ENCODE measurements at regions not wholly inside any gene's neighbourhood (a gene's known extent, or its start where the extent isn't known, plus 50 kb on each side); places are given as distances from the start of the nearest gene placed in this dataset.
"Not testable (repeated sequence)": the region's sequence is repeated elsewhere in the genome, so short reads cannot be mapped to it uniquely, and the experiment has no call there.

- no peaks in the 10 kb centered on the region for H3K36me3 ChIP-seq (replicated peaks in 1 of 2; ENCODE audit: control extremely low read depth in 1 of 2, control insufficient read depth in 1 of 2, extremely low read depth in 1 of 2, insufficient read depth in 2 of 2, low read length in 1 of 2)
- intact Hi-C loops (cut with micrococcal nuclease), result no loop called here
- Mint-ChIP-seq H3K4me3 (no peak overlapping the region), H3K27ac (no peak overlapping the region), H3K27me3 (no peaks in the 10 kb centered on the region), H3K4me1 (no peaks in the 10 kb centered on the region), H3K9me3 (ENCODE audit: insufficient read depth) (peaks cover 3% of the 10 kb centered on the region)
- no CpG with 5 or more reads among the region's 3 CpGs for WGBS (ENCODE audit: insufficient coverage)
- ATAC-seq (ENCODE audit: low read depth) (no peak), DNase-seq (no peak)
- H3K9me3 ChIP-seq (ENCODE audit: control extremely low read depth in 1 of 3, control insufficient read depth in 2 of 3, insufficient read depth in 1 of 3, low read length in 2 of 3), result no peaks in the 10 kb centered on the region
- no peaks in the 10 kb centered on the region for H3K4me1 ChIP-seq (ENCODE audit: control insufficient read depth in 2 of 2, insufficient read depth in 2 of 2, low read length in 2 of 2)
- no peaks in the 10 kb centered on the region for H4K20me1 ChIP-seq (ENCODE audit: control insufficient read depth, insufficient read depth, low read length, poor library complexity, severe bottlenecking)
- no peak overlapping the region for H2AFZ ChIP-seq (ENCODE audit: insufficient read depth, low read depth, low read length, poor library complexity, severe bottlenecking)
- TF ChIP-seq EZH2 (IDR thresholded peaks at IDR 0.05; ENCODE audit: borderline replicate concordance, insufficient read depth, low read depth, low read length, poor library complexity, severe bottlenecking) (no peak), CTCF (IDR thresholded peaks at IDR 0.05) (no peak)
- CTCF ChIA-PET, result no interaction called here
- no peaks in the 10 kb centered on the region for H3K79me2 ChIP-seq (ENCODE audit: control insufficient read depth, insufficient read depth, low read length)
- POLR2A ChIA-PET, result no interaction called here
- H3K27me3 ChIP-seq (replicated peaks in 1 of 4; ENCODE audit: control extremely low read depth in 1 of 4, control insufficient read depth in 3 of 4, insufficient read depth in 4 of 4, low read length in 3 of 4), result no peaks in the 10 kb centered on the region
- no peak overlapping the region for H3K4me3 ChIP-seq (ENCODE audit: control extremely low read depth in 1 of 5, extremely low read depth in 1 of 5, insufficient read depth in 1 of 5, low read depth in 2 of 5, low read length in 4 of 5)
- H3K4me2 ChIP-seq (replicated peaks; ENCODE audit: low read depth, low read length, poor library complexity, severe bottlenecking), result no peak overlapping the region
- no peak overlapping the region for H3K27ac ChIP-seq (ENCODE audit: low read length in 2 of 2)
- H3K9ac ChIP-seq (ENCODE audit: low read length), result no peak overlapping the region
Measured at GRCh38 chr5:106258591-106259125, 1412.1 kb downstream of the EFNA5 start.

- Mint-ChIP-seq H3K9me3 (ENCODE audit: insufficient read depth) (peaks cover 5% of the 10 kb centered on the region), H3K27ac (no peak overlapping the region), H3K27me3 (no peaks in the 10 kb centered on the region), H3K4me1 (no peaks in the 10 kb centered on the region), H3K4me3 (no peak overlapping the region)
- ChIA-PET CTCF (no interaction called here), POLR2A (no interaction called here)
- TF ChIP-seq CTCF (IDR thresholded peaks at IDR 0.05), result no peak
- no peak for TF ChIP-seq EZH2 (IDR thresholded peaks at IDR 0.05; ENCODE audit: borderline replicate concordance, insufficient read depth, low read depth, low read length, poor library complexity, severe bottlenecking)
- Histone ChIP-seq H3K4me3 (ENCODE audit: control extremely low read depth in 1 of 5, extremely low read depth in 1 of 5, insufficient read depth in 1 of 5, low read depth in 2 of 5, low read length in 4 of 5) (no peak overlapping the region), H3K27me3 (replicated peaks in 1 of 4; ENCODE audit: control extremely low read depth in 1 of 4, control insufficient read depth in 3 of 4, insufficient read depth in 4 of 4, low read length in 3 of 4) (no peaks in the 10 kb centered on the region), H3K9me3 (ENCODE audit: control extremely low read depth in 1 of 3, control insufficient read depth in 2 of 3, insufficient read depth in 1 of 3, low read length in 2 of 3) (no peaks in the 10 kb centered on the region), H3K36me3 (replicated peaks in 1 of 2; ENCODE audit: control extremely low read depth in 1 of 2, control insufficient read depth in 1 of 2, extremely low read depth in 1 of 2, insufficient read depth in 2 of 2, low read length in 1 of 2) (no peaks in the 10 kb centered on the region), H3K4me1 (ENCODE audit: control insufficient read depth in 2 of 2, insufficient read depth in 2 of 2, low read length in 2 of 2) (no peaks in the 10 kb centered on the region), H3K27ac (ENCODE audit: low read length in 2 of 2) (no peak overlapping the region), H3K79me2 (ENCODE audit: control insufficient read depth, insufficient read depth, low read length) (no peaks in the 10 kb centered on the region), H2AFZ (ENCODE audit: insufficient read depth, low read depth, low read length, poor library complexity, severe bottlenecking) (no peak overlapping the region), H3K9ac (ENCODE audit: low read length) (no peak overlapping the region), H4K20me1 (ENCODE audit: control insufficient read depth, insufficient read depth, low read length, poor library complexity, severe bottlenecking) (no peaks in the 10 kb centered on the region), H3K4me2 (replicated peaks; ENCODE audit: low read depth, low read length, poor library complexity, severe bottlenecking) (no peak overlapping the region)
- ATAC-seq (ENCODE audit: low read depth), result no peak
- intact Hi-C loops (cut with micrococcal nuclease), result no loop called here
- 89% methylated on average over 1 of the region's 1 CpG for WGBS (ENCODE audit: insufficient coverage)
- no peak for DNase-seq
Measured at GRCh38 chr5:106254784-106255183, 1416.0 kb downstream of the EFNA5 start.

GRCh38 chr5:106246044-106246745 is 1424.5 kb downstream of the EFNA5 start:
- H3K27ac ChIP-seq (ENCODE audit: low read length in 2 of 2); H3K27ac Mint-ChIP-seq; H3K4me2 ChIP-seq (replicated peaks; ENCODE audit: low read depth, low read length, poor library complexity, severe bottlenecking); H2AFZ ChIP-seq (ENCODE audit: insufficient read depth, low read depth, low read length, poor library complexity, severe bottlenecking); H3K27me3 Mint-ChIP-seq; H3K36me3 ChIP-seq (replicated peaks in 1 of 2; ENCODE audit: control extremely low read depth in 1 of 2, control insufficient read depth in 1 of 2, extremely low read depth in 1 of 2, insufficient read depth in 2 of 2, low read length in 1 of 2); H3K79me2 ChIP-seq (ENCODE audit: control insufficient read depth, insufficient read depth, low read length); H3K9ac ChIP-seq (ENCODE audit: low read length); ATAC-seq (ENCODE audit: low read depth); H3K4me1 Mint-ChIP-seq; H3K4me1 ChIP-seq (ENCODE audit: control insufficient read depth in 2 of 2, insufficient read depth in 2 of 2, low read length in 2 of 2); H3K4me3 ChIP-seq (ENCODE audit: control extremely low read depth in 1 of 5, extremely low read depth in 1 of 5, insufficient read depth in 1 of 5, low read depth in 2 of 5, low read length in 4 of 5); H3K4me3 Mint-ChIP-seq; DNase-seq; H4K20me1 ChIP-seq (ENCODE audit: control insufficient read depth, insufficient read depth, low read length, poor library complexity, severe bottlenecking); H3K9me3 Mint-ChIP-seq (ENCODE audit: insufficient read depth); POLR2A ChIA-PET; H3K27me3 ChIP-seq (replicated peaks in 1 of 4; ENCODE audit: control extremely low read depth in 1 of 4, control insufficient read depth in 3 of 4, insufficient read depth in 4 of 4, low read length in 3 of 4); CTCF ChIA-PET; intact Hi-C loops (cut with micrococcal nuclease): not testable (repeated sequence)
- H3K9me3 ChIP-seq (ENCODE audit: control extremely low read depth in 1 of 3, control insufficient read depth in 2 of 3, insufficient read depth in 1 of 3, low read length in 2 of 3), result peaks cover 0 to 12% (median 0%) of the 10 kb centered on the region in 3 donors
- 94% methylated on average over 44 of the region's 46 CpGs for WGBS (ENCODE audit: insufficient coverage)
